ENCODE measurements at regions not wholly inside any gene's neighbourhood (a gene's known extent, or its start where the extent isn't known, plus 50 kb on each side); places are given as distances from the start of the nearest gene placed in this dataset.

GRCh38 chr1:86224651-86225310, 68.2 kb upstream of the COL24A1 start:
- no peaks in the 10 kb centered on the region for H3K27me3 ChIP-seq
- no peak overlapping the region for H3K4me3 ChIP-seq
- TF ChIP-seq POLR2A (IDR thresholded peaks at IDR 0.05) (no peak), CTCF (IDR thresholded peaks at IDR 0.05) (no peak)
- H3K27ac ChIP-seq: no peak overlapping the region
- no peak for DNase-seq
- H3K9me3 ChIP-seq: no peaks in the 10 kb centered on the region
- H3K4me1 ChIP-seq: no peaks in the 10 kb centered on the region
- 74 to 83% methylated on average over 5 of the region's 5 CpGs for WGBS, 2 donors
- intact Hi-C loops (cut with DNase I): no loop called here
- no peaks in the 10 kb centered on the region for H3K36me3 ChIP-seq

- Histone ChIP-seq H3K4me1 (no peaks in the 10 kb centered on the region), H3K27ac (no peak overlapping the region), H3K36me3 (no peaks in the 10 kb centered on the region), H3K4me3 (no peak overlapping the region), H3K9me3 (no peaks in the 10 kb centered on the region), H3K27me3 (no peaks in the 10 kb centered on the region)
- 48 to 50% methylated on average over 5 of the region's 5 CpGs for WGBS, 2 donors
- TF ChIP-seq CTCF (IDR thresholded peaks at IDR 0.05): no peak
- TF ChIP-seq POLR2A (IDR thresholded peaks at IDR 0.05): no peak
- intact Hi-C loops (cut with DNase I): no loop called here
- no peak for DNase-seq
These were observed 62.3 kb upstream of the COL24A1 start for GRCh38 chr1:86218859-86219258.

- H3K36me3 ChIP-seq: no peaks in the 10 kb centered on the region
- H3K27me3 ChIP-seq: no peaks in the 10 kb centered on the region
- intact Hi-C loops (cut with DNase I): no loop called here
- DNase-seq: no peak
- TF ChIP-seq POLR2A (IDR thresholded peaks at IDR 0.05): no peak
- no peak for TF ChIP-seq CTCF (IDR thresholded peaks at IDR 0.05)
- WGBS, 2 donors: 91 to 94% methylated on average over 2 of the region's 2 CpGs
- H3K27ac ChIP-seq: no peak overlapping the region
- no peaks in the 10 kb centered on the region for H3K4me1 ChIP-seq
- no peaks in the 10 kb centered on the region for H3K9me3 ChIP-seq
- no peak overlapping the region for H3K4me3 ChIP-seq
These were observed 58.0 kb upstream of the COL24A1 start for GRCh38 chr1:86214605-86215004.

- intact Hi-C loops (cut with DNase I): no loop called here
- no peak overlapping the region for H3K4me3 ChIP-seq
- H3K27me3 ChIP-seq: no peaks in the 10 kb centered on the region
- H3K36me3 ChIP-seq: no peaks in the 10 kb centered on the region
- no peak for DNase-seq
- H3K9me3 ChIP-seq: no peaks in the 10 kb centered on the region
- no peak overlapping the region for H3K27ac ChIP-seq
- no peaks in the 10 kb centered on the region for H3K4me1 ChIP-seq
- TF ChIP-seq CTCF (IDR thresholded peaks at IDR 0.05) (no peak), POLR2A (IDR thresholded peaks at IDR 0.05) (no peak)
- 60 to 64% methylated on average over 4 of the region's 4 CpGs for WGBS, 2 donors
These were observed 52.8 kb upstream of the COL24A1 start for GRCh38 chr1:86209346-86209745.

GRCh38 chr1:86207323-86207722, 50.8 kb upstream of the COL24A1 start:
- Histone ChIP-seq H3K4me1 (no peaks in the 10 kb centered on the region), H3K27me3 (no peaks in the 10 kb centered on the region), H3K27ac (no peak overlapping the region), H3K9me3 (no peaks in the 10 kb centered on the region), H3K36me3 (no peaks in the 10 kb centered on the region), H3K4me3 (no peak overlapping the region)
- no peak for TF ChIP-seq POLR2A (IDR thresholded peaks at IDR 0.05)
- TF ChIP-seq CTCF (IDR thresholded peaks at IDR 0.05): no peak
- 17% methylated on average over 2 of the region's 2 CpGs for WGBS, 2 donors
- no peak for DNase-seq
- intact Hi-C loops (cut with DNase I): no loop called here

All from esophagus squamous epithelium (tissue), 5 donors.